ENCODE measurements at regions not wholly inside any gene's neighbourhood (a gene's known extent, or its start where the extent isn't known, plus 50 kb on each side); places are given as distances from the start of the nearest gene placed in this dataset.

- TF ChIP-seq POLR2A (IDR thresholded peaks at IDR 0.05; ENCODE audit: low read length) (no peak), GATA1 (IDR thresholded peaks at IDR 0.05; ENCODE audit: low read depth, low read length) (no peak)
Measured at GRCh38 chr5:2482778-2483177, 268.7 kb downstream of the IRX2 start.
